Astrocyte of the spinal cord (primary cell): ENCODE measurements at regions not wholly inside any gene's neighbourhood (a gene's known extent, or its start where the extent isn't known, plus 50 kb on each side); places are given as distances from the start of the nearest gene placed in this dataset.

ENCODE experiments used
- DNase-seq: peaks from one replicate; pipeline ENCODE4 v3.0.0; 2011; ENCODE audit warnings: low read depth, low spot score
- H3K4me3 ChIP-seq: 2 replicates; pipeline ENCODE4 v1.5.1; 2011; ENCODE audit warnings: low read depth, mild to moderate bottlenecking, low read length, moderate library complexity
- CTCF ChIP-seq: IDR thresholded peaks from 2 replicates; pipeline ENCODE4 v1.5.1; 2012; ENCODE audit warnings: low read depth, mild to moderate bottlenecking, low read length, inconsistent platforms
- in situ Hi-C: cut with HindIII; loops from 2 replicates; pipeline ENCODE4 v1.10.0; 2017; ENCODE audit warnings: low sequenced_read_pairs

GRCh38 chr13:84645196-84646012 lies 763.1 kb upstream of the SLITRK1 start:
- peak; percentile 50 for DNase-seq
- in situ Hi-C loops, result no loop called here

GRCh38 chr13:84641491-84641890 lies 759.2 kb upstream of the SLITRK1 start:
- no peak overlapping the region for H3K4me3 ChIP-seq
- DNase-seq, result peak; percentile 57
- TF ChIP-seq CTCF, result no peak
- in situ Hi-C loops, result no loop called here

More at GRCh38 chr13:84645196-84646012, 763.1 kb upstream of the SLITRK1 start:
- H3K4me3 ChIP-seq, result no peak overlapping the region
- TF ChIP-seq CTCF, result no peak

GRCh38 chr13:84640691-84641090 lies 758.4 kb upstream of the SLITRK1 start:
- no peak overlapping the region for H3K4me3 ChIP-seq
- in situ Hi-C loops, result no loop called here
- no peak for DNase-seq
- no peak for TF ChIP-seq CTCF

- H3K4me3 ChIP-seq, result no peak overlapping the region
- in situ Hi-C loops, result no loop called here
- no peak for TF ChIP-seq CTCF
- DNase-seq, result peak; percentile 25
Observed at GRCh38 chr13:84630476-84630875, 748.2 kb upstream of the SLITRK1 start.

- no peak for DNase-seq
- in situ Hi-C loops, result no loop called here
- no peak for TF ChIP-seq CTCF
- H3K4me3 ChIP-seq, result no peak overlapping the region
Observed at GRCh38 chr13:84616864-84617263, 734.6 kb upstream of the SLITRK1 start.

GRCh38 chr13:84609716-84610115 lies 727.4 kb upstream of the SLITRK1 start:
- in situ Hi-C loops, result no loop called here
- DNase-seq, result peak; percentile 67
- no peak for TF ChIP-seq CTCF
- H3K4me3 ChIP-seq, result no peak overlapping the region
